GM12891 (cell line): ENCODE measurements at regions not wholly inside any gene's neighbourhood (a gene's known extent, or its start where the extent isn't known, plus 50 kb on each side); places are given as distances from the start of the nearest gene placed in this dataset.

Experiments
- PAX5 ChIP-seq: IDR thresholded peaks from 2 replicates; pipeline ENCODE4 v1.6.1; 2011; ENCODE audit warnings: low read length, moderate library complexity, mild to moderate bottlenecking; ENCODE audit not compliant: insufficient read depth, severe bottlenecking
- POLR2A ChIP-seq: IDR thresholded peaks from 2 replicates; pipeline ENCODE4 v1.6.1; 2011; ENCODE audit warnings: low read depth, low read length, control low read depth
- POLR2AphosphoS5 ChIP-seq: IDR thresholded peaks from 2 replicates; pipeline ENCODE4 v1.6.1; 2011; ENCODE audit warnings: low read depth, low read length, control low read depth
- POU2F2 ChIP-seq: IDR thresholded peaks from 2 replicates; pipeline ENCODE4 v1.6.1; 2011; ENCODE audit warnings: low read depth, mild to moderate bottlenecking, control low read depth, low read length, moderate library complexity
- SPI1 ChIP-seq: IDR thresholded peaks from 2 replicates; pipeline ENCODE4 v1.6.1; 2011; ENCODE audit warnings: low read depth, low read length, control low read depth
- TAF1 ChIP-seq: IDR thresholded peaks from 2 replicates; pipeline ENCODE4 v1.6.1; 2011; ENCODE audit warnings: low read depth, low read length, control low read depth

DNA sequence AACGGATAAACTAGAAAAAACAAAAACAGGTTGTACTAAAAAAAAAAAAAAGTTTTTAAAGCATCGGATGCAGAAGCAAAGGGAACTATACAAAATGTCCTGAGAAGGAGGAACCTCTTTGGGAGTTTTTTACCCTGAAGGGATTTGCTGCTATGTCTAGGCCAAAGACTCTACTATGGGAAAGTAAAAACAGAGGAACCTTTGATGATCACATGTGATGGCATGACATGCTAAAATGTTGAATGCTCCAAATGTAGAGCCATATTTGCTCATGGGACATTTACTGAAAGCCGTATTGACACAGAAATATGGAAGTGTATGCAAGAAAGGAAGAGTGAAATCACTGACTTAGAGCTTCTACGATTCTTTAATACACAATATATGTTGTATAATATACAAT lies 992.0 kb upstream of the ZEB2 start:
- no peak for TF ChIP-seq POLR2AphosphoS5
- no peak for TF ChIP-seq TAF1
- TF ChIP-seq POLR2A = no peak
- no peak for TF ChIP-seq SPI1
- TF ChIP-seq POU2F2 = no peak
- TF ChIP-seq PAX5 = no peak
